ENCODE measurements at regions not wholly inside any gene's neighbourhood (a gene's known extent, or its start where the extent isn't known, plus 50 kb on each side); places are given as distances from the start of the nearest gene placed in this dataset.

- 75% methylated on average over 3 of the region's 3 CpGs for WGBS
- Histone ChIP-seq H3K9me3 (no peaks in the 10 kb centered on the region), H3K27me3 (peaks cover under 1% of the 10 kb centered on the region), H3K36me3 (no peaks in the 10 kb centered on the region), H3K4me3 (no peak overlapping the region), H3K4me1 (no peaks in the 10 kb centered on the region), H3K27ac (no peak overlapping the region)
- TF ChIP-seq CTCF (IDR thresholded peaks at IDR 0.05), result no peak
- TF ChIP-seq POLR2A (IDR thresholded peaks at IDR 0.05), result no peak
- TF ChIP-seq EP300 (IDR thresholded peaks at IDR 0.05), result no peak
- TF ChIP-seq POLR2AphosphoS5 (IDR thresholded peaks at IDR 0.05), result no peak
- no peak for DNase-seq (ENCODE audit: low spot score in 2 of 2)
These were observed 134.5 kb upstream of the CTAGE1 start for GRCh38 chr18:22552254-22552653.

- 79% methylated on average over 3 of the region's 3 CpGs for WGBS
- Histone ChIP-seq H3K27me3 (peaks cover 3% of the 10 kb centered on the region), H3K4me3 (no peak overlapping the region)
These were observed 135.3 kb upstream of the CTAGE1 start for GRCh38 chr18:22552899-22553460.

GRCh38 chr18:22556222-22557167, 138.8 kb upstream of the CTAGE1 start:
- Histone ChIP-seq H3K27ac (no peak overlapping the region), H3K27me3 (peaks cover 29% of the 10 kb centered on the region), H3K36me3 (no peaks in the 10 kb centered on the region), H3K4me3 (no peak overlapping the region), H3K9me3 (no peaks in the 10 kb centered on the region), H3K4me1 (peaks cover 17% of the 10 kb centered on the region)
- TF ChIP-seq EP300 (IDR thresholded peaks at IDR 0.05) (no peak), POLR2AphosphoS5 (IDR thresholded peaks at IDR 0.05) (no peak), CTCF (IDR thresholded peaks at IDR 0.05) (no peak), POLR2A (IDR thresholded peaks at IDR 0.05) (no peak)
- whole genome bisulfite sequencing, result 76% methylated on average over 8 of the region's 8 CpGs
- no peak for DNase-seq (ENCODE audit: low spot score in 2 of 2)

More at GRCh38 chr18:22552899-22553460, 135.3 kb upstream of the CTAGE1 start:
- H3K9me3 ChIP-seq, result no peaks in the 10 kb centered on the region
- DNase-seq (ENCODE audit: low spot score in 2 of 2), result no peak
- no peaks in the 10 kb centered on the region for H3K36me3 ChIP-seq
- no peaks in the 10 kb centered on the region for H3K4me1 ChIP-seq
- TF ChIP-seq CTCF (IDR thresholded peaks at IDR 0.05) (no peak), EP300 (IDR thresholded peaks at IDR 0.05) (no peak), POLR2A (IDR thresholded peaks at IDR 0.05) (no peak), POLR2AphosphoS5 (IDR thresholded peaks at IDR 0.05) (no peak)
- no peak overlapping the region for H3K27ac ChIP-seq

- no peak for DNase-seq (ENCODE audit: low spot score in 2 of 2)
- no peak overlapping the region for H3K27ac ChIP-seq
- H3K4me1 ChIP-seq, result peaks cover 17% of the 10 kb centered on the region
- no peaks in the 10 kb centered on the region for H3K36me3 ChIP-seq
- H3K4me3 ChIP-seq, result no peak overlapping the region
- 88% methylated on average over 12 of the region's 12 CpGs for WGBS
- H3K27me3 ChIP-seq, result peaks cover 29% of the 10 kb centered on the region
- H3K9me3 ChIP-seq, result no peaks in the 10 kb centered on the region
- TF ChIP-seq POLR2A (IDR thresholded peaks at IDR 0.05) (no peak), POLR2AphosphoS5 (IDR thresholded peaks at IDR 0.05) (no peak), EP300 (IDR thresholded peaks at IDR 0.05) (no peak), CTCF (IDR thresholded peaks at IDR 0.05) (no peak)
These were observed 139.6 kb upstream of the CTAGE1 start for GRCh38 chr18:22557168-22557941.

Measured in suprapubic skin (tissue), 4 donors.